SK-N-SH (cell line): ENCODE measurements at regions not wholly inside any gene's neighbourhood (a gene's known extent, or its start where the extent isn't known, plus 50 kb on each side); places are given as distances from the start of the nearest gene placed in this dataset.

Experiments
- CTCF ChIA-PET: fragments of 300-600, 350-600 bp; formaldehyde crosslinking; extraction: SDS; loops from one replicate; lab custom pipeline; 2021; lab: Yijun Ruan, JAX
- POLR2A ChIA-PET: fragments of 350-600 bp; sonication (Branson Sonifier 250); formaldehyde crosslinking; extraction: SDS; loops from one replicate; lab custom pipeline; 2020; ENCODE audit warnings: antibody characterized with exemption, inconsistent platforms; lab: Yijun Ruan, JAX
- DNase-seq: peaks from one replicate; pipeline ENCODE4 v3.0.0; 2012
- H2AFZ ChIP-seq: fragments of 200-600 bp; sonication (generic); 2 replicates; pipeline ENCODE4 v1.8.1; 2016; ENCODE audit warnings: antibody characterized with exemption, mild to moderate bottlenecking, low read depth
- H3F3A ChIP-seq: fragments of 200-600 bp; sonication (generic); replicated peaks from 2 replicates; pipeline ENCODE3; 2016; ENCODE audit warnings: antibody characterized with exemption, mild to moderate bottlenecking; ENCODE audit not compliant: insufficient read depth
- H3K27ac ChIP-seq, 2 experiments: fragments of 200-500 bp in 1 of 2; fragments of 200-600 bp in 1 of 2; sonication (Bioruptor generic) in 1 of 2; sonication (generic), shearing (Covaris generic) in 1 of 2; 2 replicates each; pipeline versions ENCODE4 v1.5.1 to v1.6.1; 2014 to 2016; ENCODE audit warnings: low read depth in 2 of 2, inconsistent platforms in 1 of 2, low read length in 1 of 2, mild to moderate bottlenecking in 1 of 2, mixed read lengths in 1 of 2
- H3K27me3 ChIP-seq: fragments of 200-600 bp; sonication (generic), shearing (Covaris generic); 2 replicates; pipeline ENCODE4 v1.6.1; 2016; ENCODE audit warnings: mixed run types; ENCODE audit not compliant: insufficient read depth
- H3K36me3 ChIP-seq, 2 experiments: fragments of 200-500 bp in 1 of 2; fragments of 200-600 bp in 1 of 2; sonication (Bioruptor generic) in 1 of 2; sonication (generic) in 1 of 2; replicated peaks in 1 of 2; 2 replicates each; pipeline versions ENCODE3 to v1.5.1; 2014 to 2016; ENCODE audit warnings: low read length in 1 of 2, mild to moderate bottlenecking in 1 of 2; ENCODE audit not compliant: insufficient read depth in 2 of 2, control insufficient read depth in 1 of 2
- H3K4me1 ChIP-seq, 2 experiments: fragments of 200-500 bp in 1 of 2; fragments of 200-600 bp in 1 of 2; sonication (Bioruptor generic) in 1 of 2; sonication (generic), shearing (Covaris generic) in 1 of 2; 2 replicates each; pipeline versions ENCODE4 v1.5.1 to v1.6.1; 2014 to 2016; ENCODE audit warnings: low read depth in 1 of 2, low read length in 1 of 2, mixed run types in 1 of 2; ENCODE audit not compliant: insufficient read depth in 2 of 2, control insufficient read depth in 1 of 2
- H3K4me2 ChIP-seq: fragments of 200-600 bp; sonication (generic), shearing (Covaris generic); 2 replicates; pipeline ENCODE4 v1.6.1; 2017; ENCODE audit warnings: mixed run types
- H3K4me3 ChIP-seq, 2 experiments: fragments of 200-500 bp in 1 of 2; fragments of 200-600 bp in 1 of 2; sonication (Bioruptor generic) in 1 of 2; sonication (generic), shearing (Covaris generic) in 1 of 2; 2 replicates each; pipeline versions ENCODE4 v1.5.1 to v1.8.1; 2014 to 2016; ENCODE audit warnings: low read depth in 2 of 2, inconsistent platforms in 1 of 2, low read length in 1 of 2, mild to moderate bottlenecking in 1 of 2, mixed read lengths in 1 of 2, moderate library complexity in 1 of 2
- H3K79me2 ChIP-seq: fragments of 200-600 bp; sonication (generic); 2 replicates; pipeline ENCODE4 v1.8.1; 2017; ENCODE audit warnings: mild to moderate bottlenecking; ENCODE audit not compliant: insufficient read depth
- H3K9ac ChIP-seq: fragments of 200-600 bp; sonication (generic); 2 replicates; pipeline ENCODE4 v1.6.1; 2017; ENCODE audit warnings: mixed run types
- H3K9me2 ChIP-seq: fragments of 200-600 bp; sonication (generic); 2 replicates; pipeline ENCODE4 v1.6.1; 2017; ENCODE audit warnings: mixed run types
- H3K9me3 ChIP-seq: fragments of 200-600 bp; sonication (generic); 2 replicates; pipeline ENCODE4 v1.6.1; 2017; ENCODE audit warnings: mixed run types, mild to moderate bottlenecking, moderate library complexity
- H4K20me1 ChIP-seq: fragments of 200-600 bp; sonication (generic); 2 replicates; pipeline ENCODE4 v1.6.1; 2017; ENCODE audit warnings: mild to moderate bottlenecking, mixed run types; ENCODE audit not compliant: insufficient read depth
- CHD2 ChIP-seq: fragments of 150-350 bp; IDR thresholded peaks from 2 replicates; pipeline ENCODE4 v1.6.1; 2018; ENCODE audit warnings: low read length; ENCODE audit not compliant: partially characterized antibody
- CTCF ChIP-seq: fragments of 200-600 bp; sonication (generic); IDR thresholded peaks from 2 replicates; pipeline ENCODE4 v1.6.1; 2017; ENCODE audit warnings: antibody characterized with exemption, mild to moderate bottlenecking, moderate library complexity
- EP300 ChIP-seq, 2 experiments: IDR thresholded peaks; 2 replicates each; pipeline versions ENCODE4 v1.4.0 to v1.6.1; 2012; ENCODE audit warnings: borderline replicate concordance in 1 of 2, low read depth in 1 of 2, low read length in 1 of 2
- FOXJ3 ChIP-seq: sonication (generic); formaldehyde crosslinking; IDR thresholded peaks from 2 replicates; pipeline ENCODE4 v1.5.1; 2020; ENCODE audit warnings: mild to moderate bottlenecking, missing genetic modification reagents
- FOXM1 ChIP-seq: IDR thresholded peaks from 2 replicates; pipeline ENCODE4 v1.4.0; 2012; ENCODE audit warnings: low read depth, mild to moderate bottlenecking
- GABPA ChIP-seq: IDR thresholded peaks from 2 replicates; pipeline ENCODE4 v1.4.0; 2012; ENCODE audit warnings: low read depth, mild to moderate bottlenecking
- JUND ChIP-seq: IDR thresholded peaks from 2 replicates; pipeline ENCODE4 v1.4.0; 2012
- MXI1 ChIP-seq: IDR thresholded peaks from 2 replicates; pipeline ENCODE4 v1.6.1; 2012; ENCODE audit warnings: mild to moderate bottlenecking, low read depth, low read length, improper control_type of control experiment
- PBX3 ChIP-seq: IDR thresholded peaks from 2 replicates; pipeline ENCODE4; 2012
- RAD21 ChIP-seq: IDR thresholded peaks from 2 replicates; pipeline ENCODE4 v1.6.1; 2012; ENCODE audit warnings: mild to moderate bottlenecking, low read length
- RCOR1 ChIP-seq: fragments of 150-350 bp; IDR thresholded peaks from 2 replicates; pipeline ENCODE4 v1.6.1; 2017; ENCODE audit warnings: antibody characterized with exemption, low read length
- RFX5 ChIP-seq: IDR thresholded peaks from 2 replicates; pipeline ENCODE4 v1.6.1; 2012; ENCODE audit warnings: mild to moderate bottlenecking, improper control_type of control experiment, low read length
- TCF12 ChIP-seq: IDR thresholded peaks from 2 replicates; pipeline ENCODE4 v1.4.0; 2012
- TEAD4 ChIP-seq: IDR thresholded peaks from 2 replicates; pipeline ENCODE4 v1.4.0; 2012; ENCODE audit warnings: mild to moderate bottlenecking, borderline replicate concordance; ENCODE audit not compliant: insufficient read depth
- WGBS: methylation state at CpG from one replicate; pipeline ENCODE4 v1.1.6; 2017; ENCODE audit warnings: low lambda C conversion rate; 5-methylcytosine and 5-hydroxymethylcytosine counted together
- TF ChIP-seq, protein P1 (sequence below): fragments of 150-350 bp; IDR thresholded peaks from 2 replicates; pipeline ENCODE4 v1.6.1; 2016; ENCODE audit warnings: mild to moderate bottlenecking, low read depth, low read length
- TF ChIP-seq, protein P2 (sequence below): IDR thresholded peaks from 2 replicates; pipeline ENCODE4 v1.6.1; 2012; ENCODE audit warnings: mild to moderate bottlenecking, low read depth, low read length, moderate library complexity

DNA sequence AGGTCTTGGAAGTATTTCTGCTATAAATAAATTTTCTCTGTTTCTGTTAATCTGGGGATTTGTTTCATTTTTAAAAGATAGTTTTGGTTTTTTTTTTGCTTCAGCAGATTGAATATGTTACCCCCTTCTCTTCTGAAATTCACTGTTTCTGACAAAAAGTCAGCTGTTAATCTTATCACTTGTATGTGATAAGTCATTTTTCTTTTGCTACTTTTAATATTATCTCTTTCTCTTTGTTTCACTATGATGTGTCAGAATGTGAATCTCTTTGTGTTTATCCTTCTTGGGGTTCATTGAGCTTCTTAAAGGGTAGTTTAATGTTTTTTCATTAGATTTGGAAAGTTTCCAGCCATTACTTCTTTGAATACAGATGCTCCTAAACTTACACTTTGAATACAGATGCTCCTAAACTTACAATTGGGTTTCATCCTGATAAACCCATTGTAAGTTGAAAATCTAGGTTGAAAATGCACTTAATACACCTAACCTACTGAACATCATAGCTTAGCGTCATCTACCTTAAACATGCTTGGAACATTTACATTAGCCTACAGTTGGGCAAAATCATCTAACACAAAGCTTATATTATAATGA lies 154.2 kb upstream of the COL21A1 start:
- Histone ChIP-seq H3K9me2 (no peaks in the 10 kb centered on the region), H2AFZ (no peak overlapping the region), H3K27me3 (no peaks in the 10 kb centered on the region), H3K27ac (no peak overlapping the region), H3F3A (no peaks in the 10 kb centered on the region), H3K9ac (no peak overlapping the region), H3K4me1 (peaks cover 0 to 2% of the 10 kb centered on the region in 2 experiments; a peak in 1 of 4 replicates), H4K20me1 (no peaks in the 10 kb centered on the region), H3K36me3 (no peaks in the 10 kb centered on the region), H3K79me2 (no peaks in the 10 kb centered on the region; the same call in 1 of the 2 replicates), H3K9me3 (no peaks in the 10 kb centered on the region; the same call in 1 of the 2 replicates), H3K4me3 (no peak overlapping the region), H3K4me2 (no peak overlapping the region)
- TF ChIP-seq CTCF (no peak), RCOR1 (no peak), FOXJ3 (CRISPR knock-in tag) (no peak)
- CTCF ChIA-PET: no interaction called here
- WGBS: 96% methylated on average over 1 of the region's 1 CpG
- no peak for DNase-seq
- POLR2A ChIA-PET: no interaction called here

DNA sequence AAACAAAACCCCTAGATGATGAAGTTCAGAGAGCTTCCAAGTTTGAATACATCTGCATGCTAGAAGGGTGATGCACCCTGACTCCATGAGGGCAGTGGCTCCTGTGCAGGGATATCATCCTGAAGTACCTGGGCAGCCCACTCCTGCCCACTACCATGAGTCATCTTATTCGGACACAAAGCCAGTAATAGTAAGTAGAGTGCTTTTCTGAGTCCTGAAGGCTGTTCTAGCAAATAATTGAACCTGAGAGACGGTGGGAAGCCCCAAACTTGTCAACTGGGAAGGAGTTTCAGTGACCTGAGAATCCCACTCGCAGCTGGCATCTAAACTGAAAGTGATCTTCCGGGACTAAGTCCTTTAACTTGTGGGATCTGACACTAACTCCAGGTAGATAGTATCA lies 152.9 kb upstream of the COL21A1 start:
- Histone ChIP-seq H3K4me3 (no peak overlapping the region), H3K9me2 (no peaks in the 10 kb centered on the region), H4K20me1 (no peaks in the 10 kb centered on the region), H3K79me2 (no peaks in the 10 kb centered on the region; the same call in 1 of the 2 replicates), H3K4me2 (no peak overlapping the region), H2AFZ (no peak overlapping the region), H3K9me3 (no peaks in the 10 kb centered on the region; the same call in 1 of the 2 replicates), H3K9ac (no peak overlapping the region), H3K36me3 (no peaks in the 10 kb centered on the region), H3K27me3 (no peaks in the 10 kb centered on the region), H3K27ac (no peak overlapping the region), H3K4me1 (peaks cover 0 to 2% of the 10 kb centered on the region in 2 experiments; a peak in 1 of 4 replicates), H3F3A (no peaks in the 10 kb centered on the region)
- no peak for TF ChIP-seq TEAD4
- no peak for TF ChIP-seq PBX3
- no peak for TF ChIP-seq CTCF
- no peak for TF ChIP-seq CHD2
- no peak for TF ChIP-seq GABPA
- TF ChIP-seq, protein P1, sequence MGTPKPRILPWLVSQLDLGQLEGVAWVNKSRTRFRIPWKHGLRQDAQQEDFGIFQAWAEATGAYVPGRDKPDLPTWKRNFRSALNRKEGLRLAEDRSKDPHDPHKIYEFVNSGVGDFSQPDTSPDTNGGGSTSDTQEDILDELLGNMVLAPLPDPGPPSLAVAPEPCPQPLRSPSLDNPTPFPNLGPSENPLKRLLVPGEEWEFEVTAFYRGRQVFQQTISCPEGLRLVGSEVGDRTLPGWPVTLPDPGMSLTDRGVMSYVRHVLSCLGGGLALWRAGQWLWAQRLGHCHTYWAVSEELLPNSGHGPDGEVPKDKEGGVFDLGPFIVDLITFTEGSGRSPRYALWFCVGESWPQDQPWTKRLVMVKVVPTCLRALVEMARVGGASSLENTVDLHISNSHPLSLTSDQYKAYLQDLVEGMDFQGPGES: no peak
- TF ChIP-seq RFX5: no peak
- TF ChIP-seq MXI1: no peak
- TF ChIP-seq JUND: no peak
- TF ChIP-seq, protein P2, sequence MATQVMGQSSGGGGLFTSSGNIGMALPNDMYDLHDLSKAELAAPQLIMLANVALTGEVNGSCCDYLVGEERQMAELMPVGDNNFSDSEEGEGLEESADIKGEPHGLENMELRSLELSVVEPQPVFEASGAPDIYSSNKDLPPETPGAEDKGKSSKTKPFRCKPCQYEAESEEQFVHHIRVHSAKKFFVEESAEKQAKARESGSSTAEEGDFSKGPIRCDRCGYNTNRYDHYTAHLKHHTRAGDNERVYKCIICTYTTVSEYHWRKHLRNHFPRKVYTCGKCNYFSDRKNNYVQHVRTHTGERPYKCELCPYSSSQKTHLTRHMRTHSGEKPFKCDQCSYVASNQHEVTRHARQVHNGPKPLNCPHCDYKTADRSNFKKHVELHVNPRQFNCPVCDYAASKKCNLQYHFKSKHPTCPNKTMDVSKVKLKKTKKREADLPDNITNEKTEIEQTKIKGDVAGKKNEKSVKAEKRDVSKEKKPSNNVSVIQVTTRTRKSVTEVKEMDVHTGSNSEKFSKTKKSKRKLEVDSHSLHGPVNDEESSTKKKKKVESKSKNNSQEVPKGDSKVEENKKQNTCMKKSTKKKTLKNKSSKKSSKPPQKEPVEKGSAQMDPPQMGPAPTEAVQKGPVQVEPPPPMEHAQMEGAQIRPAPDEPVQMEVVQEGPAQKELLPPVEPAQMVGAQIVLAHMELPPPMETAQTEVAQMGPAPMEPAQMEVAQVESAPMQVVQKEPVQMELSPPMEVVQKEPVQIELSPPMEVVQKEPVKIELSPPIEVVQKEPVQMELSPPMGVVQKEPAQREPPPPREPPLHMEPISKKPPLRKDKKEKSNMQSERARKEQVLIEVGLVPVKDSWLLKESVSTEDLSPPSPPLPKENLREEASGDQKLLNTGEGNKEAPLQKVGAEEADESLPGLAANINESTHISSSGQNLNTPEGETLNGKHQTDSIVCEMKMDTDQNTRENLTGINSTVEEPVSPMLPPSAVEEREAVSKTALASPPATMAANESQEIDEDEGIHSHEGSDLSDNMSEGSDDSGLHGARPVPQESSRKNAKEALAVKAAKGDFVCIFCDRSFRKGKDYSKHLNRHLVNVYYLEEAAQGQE: no peak
- TF ChIP-seq FOXM1: no peak
- no peak for TF ChIP-seq RAD21
- no peak for TF ChIP-seq TCF12
- TF ChIP-seq EP300 (IDR thresholded peaks at IDR 0.05; ENCODE audit: borderline replicate concordance in 1 of 2, low read depth in 1 of 2, low read length in 1 of 2): no peak
- DNase-seq: no peak
- POLR2A ChIA-PET: no interaction called here
- CTCF ChIA-PET: no interaction called here
- 68% methylated on average over 4 of the region's 4 CpGs for WGBS
